K562 (cell line): ENCODE measurements at regions not wholly inside any gene's neighbourhood (a gene's known extent, or its start where the extent isn't known, plus 50 kb on each side); places are given as distances from the start of the nearest gene placed in this dataset.
"Not testable (repeated sequence)": the region's sequence is repeated elsewhere in the genome, so short reads cannot be mapped to it uniquely, and the experiment has no call there.

Source experiments
- ZSCAN32 ChIP-seq: fragments of 450-650 bp; formaldehyde crosslinking; IDR thresholded peaks from 2 replicates; pipeline ENCODE4 v1.4.0; 2020; ENCODE audit warnings: mild to moderate bottlenecking, moderate library complexity
- TF ChIP-seq, protein P1 (sequence below), 3 experiments: fragments of 200-800 bp in 1 of 3; sonication (Bioruptor generic) in 1 of 3; sonication (generic) in 1 of 3; formaldehyde crosslinking in 1 of 3; IDR thresholded peaks; 2 replicates each; pipeline versions ENCODE4 v1.6.1 to v1.8.0; 2016 to 2022; ENCODE audit warnings: mild to moderate bottlenecking in 2 of 3, missing compliant biosample characterization in 2 of 3, missing genetic modification characterization in 2 of 3, missing genetic modification reagents in 1 of 3

DNA sequence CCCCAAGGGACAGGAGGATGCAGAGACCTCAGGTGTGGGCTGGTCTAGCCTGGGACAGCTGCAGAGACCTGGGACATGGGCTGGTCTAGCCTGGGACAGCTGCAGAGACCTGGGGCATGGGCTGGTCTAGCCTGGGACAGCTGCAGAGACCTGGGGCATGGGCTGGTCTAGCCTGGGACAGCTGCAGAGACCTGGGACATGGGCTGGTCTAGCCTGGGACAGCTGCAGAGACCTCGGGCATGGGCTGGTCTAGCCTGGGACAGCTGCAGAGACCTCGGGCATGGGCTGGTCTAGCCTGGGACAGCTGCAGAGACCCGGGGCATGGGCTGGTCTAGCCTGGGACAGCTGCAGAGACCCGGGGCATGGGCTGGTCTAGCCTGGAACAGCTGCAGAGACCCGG, 310.8 kb downstream of the TEX29 start:
- TF ChIP-seq, protein P1, sequence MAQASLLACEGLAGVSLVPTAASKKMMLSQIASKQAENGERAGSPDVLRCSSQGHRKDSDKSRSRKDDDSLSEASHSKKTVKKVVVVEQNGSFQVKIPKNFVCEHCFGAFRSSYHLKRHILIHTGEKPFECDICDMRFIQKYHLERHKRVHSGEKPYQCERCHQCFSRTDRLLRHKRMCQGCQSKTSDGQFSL (CRISPR knock-in tag; IDR thresholded peaks at IDR 0.05), result not testable (repeated sequence)
- TF ChIP-seq, protein P1 (tag; IDR thresholded peaks at IDR 0.05), result not testable (repeated sequence)
- not testable (repeated sequence) for TF ChIP-seq ZSCAN32 (CRISPR knock-in tag)
